Prostate gland (tissue), 2 donors: ENCODE measurements at regions not wholly inside any gene's neighbourhood (a gene's known extent, or its start where the extent isn't known, plus 50 kb on each side); places are given as distances from the start of the nearest gene placed in this dataset.

Source experiments
- DNase-seq: peaks from one replicate; pipeline ENCODE4 v3.0.0-alpha.2; 2019; ENCODE audit warnings: low spot score
- H3K27ac ChIP-seq, 2 donors: fragments of 200-600 bp; sonication (generic); 2 replicates each; pipeline ENCODE4 v1.5.1; 2017 to 2019
- H3K27me3 ChIP-seq: fragments of 200-600 bp; sonication (generic); replicated peaks from 2 replicates; pipeline ENCODE4 v1.5.1; 2019; ENCODE audit not compliant: insufficient read depth
- H3K36me3 ChIP-seq, 2 donors: fragments of 200-600 bp; sonication (generic); 1 replicate in 1 of 2; 2 replicates in 1 of 2; pipeline versions ENCODE4 v1.5.1 to v1.8.1; 2017 to 2019
- H3K4me1 ChIP-seq: fragments of 200-600 bp; sonication (generic); replicated peaks from 2 replicates; pipeline ENCODE4 v1.5.1; 2019
- H3K4me3 ChIP-seq, 2 donors: fragments of 200-600 bp; sonication (generic); 2 replicates each; pipeline ENCODE4 v1.5.1; 2017 to 2019
- H3K9me3 ChIP-seq: fragments of 200-600 bp; sonication (generic); 2 replicates; pipeline ENCODE4 v1.5.1; 2017
- POLR2A ChIP-seq: fragments of 450-650 bp; IDR thresholded peaks from one replicate; pipeline ENCODE4 v1.6.1; 2016; ENCODE audit warnings: antibody characterized with exemption, mild to moderate bottlenecking
- POLR2AphosphoS5 ChIP-seq: sonication (generic); formaldehyde crosslinking; IDR thresholded peaks from one replicate; pipeline ENCODE4 v1.6.1; 2017; ENCODE audit warnings: antibody characterized with exemption
- WGBS: methylation state at CpG from one replicate; pipeline ENCODE4 v1.1.5; 2018; 5-methylcytosine and 5-hydroxymethylcytosine counted together
- intact Hi-C: fragments of 100-400 bp; cut with DNase I; formaldehyde crosslinking; loops from one replicate; pipeline ENCODE4 v1.14.2; 2022
- TF ChIP-seq, protein P1 (sequence below), 4 experiments: fragments of 200-600 bp in 2 of 4; fragments of 450-650 bp in 2 of 4; sonication (generic) in 2 of 4; IDR thresholded peaks; 1 replicate in 3 of 4; 2 replicates in 1 of 4; pipeline ENCODE4 v1.5.1; 2016 to 2019; ENCODE audit warnings: antibody characterized with exemption in 4 of 4, mild to moderate bottlenecking in 2 of 4, moderate library complexity in 2 of 4

- no peak for DNase-seq
Measured at GRCh38 chr11:95485115-95485900, 254.3 kb upstream of the SESN3 start.

DNA sequence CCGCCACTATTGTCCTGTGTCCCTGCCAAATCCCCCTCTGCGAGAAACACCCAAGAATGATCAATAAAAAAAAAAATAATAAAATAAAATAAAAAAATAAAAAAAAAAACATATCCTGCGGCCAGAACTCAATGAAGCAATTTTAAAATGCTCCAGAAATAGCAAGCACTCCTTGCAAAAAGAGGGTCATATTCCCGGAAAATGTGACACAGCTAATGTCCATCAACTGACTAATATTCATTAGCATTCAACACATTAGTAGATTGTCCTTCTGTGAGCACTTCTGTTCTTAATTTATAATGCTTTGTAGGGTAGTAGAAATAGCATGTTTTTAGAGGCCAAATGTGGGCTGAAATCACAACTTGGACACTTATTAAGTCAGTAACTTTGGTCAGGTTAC is 252.3 kb upstream of the SESN3 start:
- WGBS, result 94% methylated on average over 4 of the region's 4 CpGs
- no peak overlapping the region for H3K27ac ChIP-seq
- no peak overlapping the region for H3K4me3 ChIP-seq
- DNase-seq, result no peak
- intact Hi-C loops, result no loop called here
- H3K27me3 ChIP-seq, result no peaks in the 10 kb centered on the region
- no peaks in the 10 kb centered on the region for H3K9me3 ChIP-seq
- H3K4me1 ChIP-seq, result no peaks in the 10 kb centered on the region
- TF ChIP-seq POLR2AphosphoS5 (no peak), POLR2A (no peak)
- TF ChIP-seq, protein P1, sequence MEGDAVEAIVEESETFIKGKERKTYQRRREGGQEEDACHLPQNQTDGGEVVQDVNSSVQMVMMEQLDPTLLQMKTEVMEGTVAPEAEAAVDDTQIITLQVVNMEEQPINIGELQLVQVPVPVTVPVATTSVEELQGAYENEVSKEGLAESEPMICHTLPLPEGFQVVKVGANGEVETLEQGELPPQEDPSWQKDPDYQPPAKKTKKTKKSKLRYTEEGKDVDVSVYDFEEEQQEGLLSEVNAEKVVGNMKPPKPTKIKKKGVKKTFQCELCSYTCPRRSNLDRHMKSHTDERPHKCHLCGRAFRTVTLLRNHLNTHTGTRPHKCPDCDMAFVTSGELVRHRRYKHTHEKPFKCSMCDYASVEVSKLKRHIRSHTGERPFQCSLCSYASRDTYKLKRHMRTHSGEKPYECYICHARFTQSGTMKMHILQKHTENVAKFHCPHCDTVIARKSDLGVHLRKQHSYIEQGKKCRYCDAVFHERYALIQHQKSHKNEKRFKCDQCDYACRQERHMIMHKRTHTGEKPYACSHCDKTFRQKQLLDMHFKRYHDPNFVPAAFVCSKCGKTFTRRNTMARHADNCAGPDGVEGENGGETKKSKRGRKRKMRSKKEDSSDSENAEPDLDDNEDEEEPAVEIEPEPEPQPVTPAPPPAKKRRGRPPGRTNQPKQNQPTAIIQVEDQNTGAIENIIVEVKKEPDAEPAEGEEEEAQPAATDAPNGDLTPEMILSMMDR (IDR thresholded peaks at IDR 0.05), result no peak
- H3K36me3 ChIP-seq, result no peaks in the 10 kb centered on the region

More at GRCh38 chr11:95485115-95485900, 254.3 kb upstream of the SESN3 start:
- H3K4me3 ChIP-seq, result no peak overlapping the region
- H3K4me1 ChIP-seq, result no peaks in the 10 kb centered on the region
- WGBS, result 89% methylated on average over 2 of the region's 2 CpGs
- no peaks in the 10 kb centered on the region for H3K27me3 ChIP-seq
- TF ChIP-seq POLR2A, result no peak
- TF ChIP-seq, protein P1 (IDR thresholded peaks at IDR 0.05), result no peak
- TF ChIP-seq POLR2AphosphoS5, result no peak
- H3K27ac ChIP-seq, result no peak overlapping the region
- H3K9me3 ChIP-seq, result no peaks in the 10 kb centered on the region
- no peaks in the 10 kb centered on the region for H3K36me3 ChIP-seq
- intact Hi-C loops, result no loop called here

GRCh38 chr11:95478003-95478402 is 247.0 kb upstream of the SESN3 start:
- Histone ChIP-seq H3K36me3 (no peaks in the 10 kb centered on the region), H3K27ac (no peak overlapping the region), H3K4me3 (no peak overlapping the region), H3K4me1 (no peaks in the 10 kb centered on the region), H3K27me3 (no peaks in the 10 kb centered on the region), H3K9me3 (no peaks in the 10 kb centered on the region)
- TF ChIP-seq, protein P1 (IDR thresholded peaks at IDR 0.05), result no peak
- no peak for TF ChIP-seq POLR2A
- no peak for TF ChIP-seq POLR2AphosphoS5
- intact Hi-C loops, result no loop called here
- no peak for DNase-seq

DNA sequence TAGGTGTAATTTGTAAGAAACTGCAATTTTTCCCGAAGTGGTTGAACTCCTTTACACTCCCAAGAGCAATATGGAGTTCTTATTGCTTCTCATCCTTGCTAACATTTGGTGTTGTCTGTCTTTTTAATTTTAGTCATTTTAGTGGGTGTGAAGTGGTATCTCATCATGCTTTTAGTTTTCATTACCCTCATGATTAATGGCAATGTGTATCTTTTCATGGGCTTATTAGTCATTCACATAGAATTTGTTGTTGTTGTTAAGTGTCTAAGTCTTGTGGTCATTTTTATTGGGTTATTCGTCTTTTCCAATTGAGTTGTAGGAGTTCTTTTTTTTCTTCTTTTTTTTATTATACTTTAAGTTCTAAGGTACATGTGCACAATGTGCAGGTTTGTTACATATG is 238.3 kb upstream of the SESN3 start:
- WGBS, result 89% methylated on average over 2 of the region's 2 CpGs
- TF ChIP-seq POLR2A, result no peak
- TF ChIP-seq POLR2AphosphoS5, result no peak
- TF ChIP-seq, protein P1 (IDR thresholded peaks at IDR 0.05), result no peak

GRCh38 chr11:95466416-95466815 is 235.4 kb upstream of the SESN3 start:
- intact Hi-C loops, result no loop called here

More for the DNA sequence above, 238.3 kb upstream of the SESN3 start:
- intact Hi-C loops, result no loop called here
- H3K36me3 ChIP-seq, result no peaks in the 10 kb centered on the region
- no peaks in the 10 kb centered on the region for H3K9me3 ChIP-seq
- no peaks in the 10 kb centered on the region for H3K27me3 ChIP-seq
- no peak for DNase-seq
- H3K4me1 ChIP-seq, result no peaks in the 10 kb centered on the region
- H3K4me3 ChIP-seq, result no peak overlapping the region
- H3K27ac ChIP-seq, result no peak overlapping the region

More at GRCh38 chr11:95466416-95466815, 235.4 kb upstream of the SESN3 start:
- TF ChIP-seq POLR2AphosphoS5 (no peak), POLR2A (no peak)
- TF ChIP-seq, protein P1 (IDR thresholded peaks at IDR 0.05), result no peak
- DNase-seq, result no peak
- Histone ChIP-seq H3K9me3 (no peaks in the 10 kb centered on the region), H3K27me3 (no peaks in the 10 kb centered on the region), H3K4me3 (no peak overlapping the region), H3K27ac (no peak overlapping the region), H3K4me1 (no peaks in the 10 kb centered on the region), H3K36me3 (no peaks in the 10 kb centered on the region)
